ENCODE measurements at regions not wholly inside any gene's neighbourhood (a gene's known extent, or its start where the extent isn't known, plus 50 kb on each side); places are given as distances from the start of the nearest gene placed in this dataset.

DNA sequence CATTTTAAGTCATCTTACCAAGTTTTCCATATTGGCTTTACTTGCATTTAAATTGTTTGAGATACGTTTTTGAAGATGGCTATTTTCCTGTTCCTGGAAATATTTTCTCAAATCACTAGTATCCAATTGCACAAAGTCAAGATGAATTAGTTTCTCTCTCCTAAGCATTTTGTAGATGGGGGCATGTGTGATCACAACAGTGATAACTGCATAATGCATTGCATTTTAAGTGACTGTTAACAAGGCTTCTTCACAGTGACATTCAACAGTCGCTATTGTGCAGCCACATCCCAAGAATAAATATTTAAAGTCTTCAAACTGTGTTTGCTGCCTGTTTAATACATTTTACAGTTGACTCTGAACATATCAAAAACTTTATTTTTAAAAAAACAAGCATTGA lies 694.2 kb upstream of the CDH7 start:
- no peaks in the 10 kb centered on the region for H3K36me3 ChIP-seq (replicated peaks)
- no peak overlapping the region for H3K4me3 ChIP-seq (ENCODE audit: low read depth, low read length)
- TF ChIP-seq, protein P1, sequence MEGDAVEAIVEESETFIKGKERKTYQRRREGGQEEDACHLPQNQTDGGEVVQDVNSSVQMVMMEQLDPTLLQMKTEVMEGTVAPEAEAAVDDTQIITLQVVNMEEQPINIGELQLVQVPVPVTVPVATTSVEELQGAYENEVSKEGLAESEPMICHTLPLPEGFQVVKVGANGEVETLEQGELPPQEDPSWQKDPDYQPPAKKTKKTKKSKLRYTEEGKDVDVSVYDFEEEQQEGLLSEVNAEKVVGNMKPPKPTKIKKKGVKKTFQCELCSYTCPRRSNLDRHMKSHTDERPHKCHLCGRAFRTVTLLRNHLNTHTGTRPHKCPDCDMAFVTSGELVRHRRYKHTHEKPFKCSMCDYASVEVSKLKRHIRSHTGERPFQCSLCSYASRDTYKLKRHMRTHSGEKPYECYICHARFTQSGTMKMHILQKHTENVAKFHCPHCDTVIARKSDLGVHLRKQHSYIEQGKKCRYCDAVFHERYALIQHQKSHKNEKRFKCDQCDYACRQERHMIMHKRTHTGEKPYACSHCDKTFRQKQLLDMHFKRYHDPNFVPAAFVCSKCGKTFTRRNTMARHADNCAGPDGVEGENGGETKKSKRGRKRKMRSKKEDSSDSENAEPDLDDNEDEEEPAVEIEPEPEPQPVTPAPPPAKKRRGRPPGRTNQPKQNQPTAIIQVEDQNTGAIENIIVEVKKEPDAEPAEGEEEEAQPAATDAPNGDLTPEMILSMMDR (IDR thresholded peaks at IDR 0.05; ENCODE audit: low read depth, low read length, missing control alignments), result no peak
- in situ Hi-C loops (cut with HindIII; ENCODE audit: low pct_ligation_motif_present, low sequenced_read_pairs), result no loop called here
- no peak overlapping the region for H3K27ac ChIP-seq
- H3K27me3 ChIP-seq (replicated peaks), result no peaks in the 10 kb centered on the region
- DNase-seq, result no peak

DNA sequence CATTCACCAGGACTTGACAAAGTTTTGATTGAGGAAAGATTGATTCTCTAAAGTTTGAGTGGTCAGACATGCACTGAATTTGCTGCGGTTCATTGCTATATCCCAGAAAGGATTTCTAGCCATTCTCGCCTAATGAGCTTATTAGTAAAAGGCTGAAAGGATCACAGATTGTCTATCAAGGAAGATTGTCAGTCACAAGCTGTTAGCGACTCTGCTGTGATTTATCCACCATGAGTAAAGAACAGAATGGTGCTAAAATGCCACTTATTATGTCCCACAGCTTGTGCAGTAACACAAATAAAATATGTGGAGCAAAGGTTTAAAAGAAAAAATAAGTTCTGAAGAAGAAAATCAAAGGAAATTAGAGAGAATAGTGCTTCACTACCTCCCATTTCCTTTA lies 701.2 kb upstream of the CDH7 start:
- TF ChIP-seq, protein P1 (IDR thresholded peaks at IDR 0.05; ENCODE audit: low read depth, low read length, missing control alignments), result no peak
- Histone ChIP-seq H3K36me3 (replicated peaks) (no peaks in the 10 kb centered on the region), H3K4me3 (ENCODE audit: low read depth, low read length) (no peak overlapping the region), H3K27me3 (replicated peaks) (no peaks in the 10 kb centered on the region), H3K27ac (no peak overlapping the region)
- in situ Hi-C loops (cut with HindIII; ENCODE audit: low pct_ligation_motif_present, low sequenced_read_pairs), result no loop called here
- DNase-seq, result no peak

DNA sequence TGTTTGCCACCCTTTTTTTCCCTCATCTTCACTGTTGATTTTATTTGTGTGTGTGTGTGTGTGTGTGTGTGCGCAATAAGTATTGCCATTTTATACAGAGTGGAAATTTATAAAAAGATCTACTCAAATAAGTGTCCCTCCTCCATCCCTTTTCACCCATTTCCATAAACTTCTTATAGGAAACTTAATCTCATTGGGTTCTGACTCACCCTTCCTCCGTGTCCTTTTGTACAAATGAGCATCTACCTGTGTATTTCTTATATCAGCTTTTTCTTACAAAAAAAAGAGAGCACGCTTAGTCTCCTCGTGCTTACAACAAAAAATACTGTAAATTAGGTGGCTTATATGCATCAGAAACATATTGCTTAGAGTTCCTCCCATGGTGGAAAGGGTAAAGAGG lies 711.2 kb upstream of the CDH7 start:
- no peak overlapping the region for H3K27ac ChIP-seq
- no peaks in the 10 kb centered on the region for H3K36me3 ChIP-seq (replicated peaks)
- DNase-seq, result no peak
- in situ Hi-C loops (cut with HindIII; ENCODE audit: low pct_ligation_motif_present, low sequenced_read_pairs), result no loop called here
- no peak overlapping the region for H3K4me3 ChIP-seq (ENCODE audit: low read depth, low read length)
- H3K27me3 ChIP-seq (replicated peaks), result no peaks in the 10 kb centered on the region
- TF ChIP-seq, protein P1 (IDR thresholded peaks at IDR 0.05; ENCODE audit: low read depth, low read length, missing control alignments), result no peak

DNA sequence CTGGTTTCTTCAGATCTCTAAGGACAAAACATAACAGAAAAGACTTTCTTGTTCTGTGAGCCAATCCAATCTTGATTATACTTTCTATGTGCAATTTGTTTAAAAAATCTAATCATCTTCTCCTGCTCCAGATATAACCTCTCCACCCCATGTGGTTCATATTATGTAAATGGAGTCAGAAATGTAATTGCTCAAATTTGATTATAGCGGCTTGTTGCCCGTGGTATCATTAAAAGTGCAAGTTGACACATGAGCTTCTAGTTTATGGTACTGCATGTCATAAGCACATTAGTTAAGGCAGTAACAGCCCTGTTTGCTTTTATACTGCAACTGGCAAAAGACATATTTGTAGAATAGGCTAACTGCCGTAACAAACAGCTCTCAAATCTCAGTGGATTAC lies 715.1 kb upstream of the CDH7 start:
- H3K27me3 ChIP-seq (replicated peaks), result no peaks in the 10 kb centered on the region
- DNase-seq, result no peak
- H3K36me3 ChIP-seq (replicated peaks), result no peaks in the 10 kb centered on the region
- H3K4me3 ChIP-seq (ENCODE audit: low read depth, low read length), result no peak overlapping the region
- TF ChIP-seq, protein P1 (IDR thresholded peaks at IDR 0.05; ENCODE audit: low read depth, low read length, missing control alignments), result no peak
- in situ Hi-C loops (cut with HindIII; ENCODE audit: low pct_ligation_motif_present, low sequenced_read_pairs), result no loop called here
- H3K27ac ChIP-seq, result no peak overlapping the region

DNA sequence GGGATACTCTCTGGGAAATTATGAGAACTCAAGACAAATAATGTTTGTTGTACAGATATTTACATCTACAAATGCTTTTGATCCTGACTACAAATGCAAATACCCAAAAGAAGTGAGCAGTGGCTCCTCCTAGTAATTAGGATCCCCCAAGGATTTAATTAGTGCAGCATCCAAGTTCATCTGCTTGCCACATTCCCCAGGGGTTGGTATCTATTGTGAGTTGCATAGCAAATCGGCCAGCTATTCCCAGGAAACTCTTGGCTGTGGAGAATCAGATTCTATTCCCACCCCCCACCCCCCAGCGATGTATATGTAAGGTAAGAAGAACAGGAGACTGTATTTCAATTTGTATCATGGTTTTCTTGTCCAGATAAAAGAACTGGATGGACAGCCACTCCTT lies 725.1 kb upstream of the CDH7 start:
- no peaks in the 10 kb centered on the region for H3K27me3 ChIP-seq (replicated peaks)
- H3K36me3 ChIP-seq (replicated peaks), result no peaks in the 10 kb centered on the region
- in situ Hi-C loops (cut with HindIII; ENCODE audit: low pct_ligation_motif_present, low sequenced_read_pairs), result no loop called here
- no peak overlapping the region for H3K4me3 ChIP-seq (ENCODE audit: low read depth, low read length)
- H3K27ac ChIP-seq, result no peak overlapping the region
- TF ChIP-seq, protein P1 (IDR thresholded peaks at IDR 0.05; ENCODE audit: low read depth, low read length, missing control alignments), result no peak
- DNase-seq, result no peak

DNA sequence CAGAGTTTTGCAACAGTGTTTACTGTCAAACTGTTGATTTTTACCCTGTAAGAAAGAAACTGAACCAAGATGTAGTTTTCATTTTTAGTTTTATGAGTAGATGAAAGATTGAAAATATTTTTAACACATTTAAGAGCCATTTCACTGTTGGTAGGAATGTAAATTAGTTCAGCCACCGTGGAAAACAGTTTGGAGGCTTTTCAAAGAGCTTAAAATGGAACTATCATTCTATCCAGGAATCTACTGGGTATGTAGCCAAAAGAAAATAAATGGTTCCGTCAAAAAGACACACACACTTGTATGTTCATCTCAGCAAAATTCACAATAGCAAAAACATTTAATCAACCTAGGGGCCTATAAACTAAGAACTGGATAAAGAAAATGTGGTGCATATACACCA lies 729.8 kb upstream of the CDH7 start:
- DNase-seq, result no peak
- no peak overlapping the region for H3K4me3 ChIP-seq (ENCODE audit: low read depth, low read length)
- no peak overlapping the region for H3K27ac ChIP-seq
- in situ Hi-C loops (cut with HindIII; ENCODE audit: low pct_ligation_motif_present, low sequenced_read_pairs), result no loop called here
- no peaks in the 10 kb centered on the region for H3K27me3 ChIP-seq (replicated peaks)
- TF ChIP-seq, protein P1 (IDR thresholded peaks at IDR 0.05; ENCODE audit: low read depth, low read length, missing control alignments), result no peak
- no peaks in the 10 kb centered on the region for H3K36me3 ChIP-seq (replicated peaks)

Measured in brain microvascular endothelial cell (primary cell).